ENCODE measurements at regions not wholly inside any gene's neighbourhood (a gene's known extent, or its start where the extent isn't known, plus 50 kb on each side); places are given as distances from the start of the nearest gene placed in this dataset.

DNA sequence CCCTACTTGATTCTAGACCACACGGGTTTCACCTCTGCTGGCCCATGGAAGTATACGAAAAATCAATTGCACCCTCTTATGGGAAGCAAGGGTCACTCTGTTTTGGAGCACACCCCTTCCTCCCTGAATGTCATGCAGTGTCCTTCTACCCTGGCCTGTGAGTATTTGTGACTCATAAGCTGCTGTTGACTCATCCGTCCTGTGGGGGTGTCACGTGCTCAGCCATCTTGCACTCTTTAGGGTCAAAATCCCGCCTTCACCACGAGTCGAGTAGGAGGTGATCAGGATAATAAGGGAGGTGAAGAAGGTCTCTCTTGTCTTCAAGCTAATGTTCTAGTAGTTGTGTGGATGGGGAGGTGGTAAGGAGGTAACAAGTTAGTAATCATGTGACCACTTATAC is 341.0 kb upstream of the EEF2KMT start:
- Histone ChIP-seq H3K27me3 (ENCODE audit: insufficient read depth, poor library complexity, severe bottlenecking) (no peaks in the 10 kb centered on the region), H3K4me3 (ENCODE audit: severe bottlenecking) (no peak overlapping the region), H3K27ac (ENCODE audit: poor library complexity, severe bottlenecking) (no peak overlapping the region), H3K36me3 (ENCODE audit: low read depth) (no peaks in the 10 kb centered on the region), H3K4me1 (ENCODE audit: insufficient read depth, poor library complexity, severe bottlenecking) (no peaks in the 10 kb centered on the region), H3K9me3 (ENCODE audit: severe bottlenecking) (no peaks in the 10 kb centered on the region)
- no peak for ATAC-seq (ENCODE audit: low read depth)
- DNase-seq (ENCODE audit: low spot score), result no peak
- TF ChIP-seq, protein P1, sequence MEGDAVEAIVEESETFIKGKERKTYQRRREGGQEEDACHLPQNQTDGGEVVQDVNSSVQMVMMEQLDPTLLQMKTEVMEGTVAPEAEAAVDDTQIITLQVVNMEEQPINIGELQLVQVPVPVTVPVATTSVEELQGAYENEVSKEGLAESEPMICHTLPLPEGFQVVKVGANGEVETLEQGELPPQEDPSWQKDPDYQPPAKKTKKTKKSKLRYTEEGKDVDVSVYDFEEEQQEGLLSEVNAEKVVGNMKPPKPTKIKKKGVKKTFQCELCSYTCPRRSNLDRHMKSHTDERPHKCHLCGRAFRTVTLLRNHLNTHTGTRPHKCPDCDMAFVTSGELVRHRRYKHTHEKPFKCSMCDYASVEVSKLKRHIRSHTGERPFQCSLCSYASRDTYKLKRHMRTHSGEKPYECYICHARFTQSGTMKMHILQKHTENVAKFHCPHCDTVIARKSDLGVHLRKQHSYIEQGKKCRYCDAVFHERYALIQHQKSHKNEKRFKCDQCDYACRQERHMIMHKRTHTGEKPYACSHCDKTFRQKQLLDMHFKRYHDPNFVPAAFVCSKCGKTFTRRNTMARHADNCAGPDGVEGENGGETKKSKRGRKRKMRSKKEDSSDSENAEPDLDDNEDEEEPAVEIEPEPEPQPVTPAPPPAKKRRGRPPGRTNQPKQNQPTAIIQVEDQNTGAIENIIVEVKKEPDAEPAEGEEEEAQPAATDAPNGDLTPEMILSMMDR (IDR thresholded peaks at IDR 0.05; ENCODE audit: poor library complexity, severe bottlenecking), result no peak

- H3K4me1 ChIP-seq (ENCODE audit: insufficient read depth, poor library complexity, severe bottlenecking), result no peaks in the 10 kb centered on the region
- no peak overlapping the region for H3K27ac ChIP-seq (ENCODE audit: poor library complexity, severe bottlenecking)
- H3K27me3 ChIP-seq (ENCODE audit: insufficient read depth, poor library complexity, severe bottlenecking), result no peaks in the 10 kb centered on the region
- DNase-seq (ENCODE audit: low spot score) (no peak), ATAC-seq (ENCODE audit: low read depth) (no peak)
- no peaks in the 10 kb centered on the region for H3K9me3 ChIP-seq (ENCODE audit: severe bottlenecking)
- no peak overlapping the region for H3K4me3 ChIP-seq (ENCODE audit: severe bottlenecking)
- TF ChIP-seq, protein P1 (IDR thresholded peaks at IDR 0.05; ENCODE audit: poor library complexity, severe bottlenecking), result no peak
- no peaks in the 10 kb centered on the region for H3K36me3 ChIP-seq (ENCODE audit: low read depth)
Measured at GRCh38 chr16:5433587-5433986, 336.0 kb upstream of the EEF2KMT start.

GRCh38 chr16:5432166-5432565 is 334.6 kb upstream of the EEF2KMT start:
- DNase-seq (ENCODE audit: low spot score) (no peak), ATAC-seq (ENCODE audit: low read depth) (no peak)
- no peaks in the 10 kb centered on the region for H3K4me1 ChIP-seq (ENCODE audit: insufficient read depth, poor library complexity, severe bottlenecking)
- no peaks in the 10 kb centered on the region for H3K36me3 ChIP-seq (ENCODE audit: low read depth)
- no peak overlapping the region for H3K4me3 ChIP-seq (ENCODE audit: severe bottlenecking)
- H3K9me3 ChIP-seq (ENCODE audit: severe bottlenecking), result no peaks in the 10 kb centered on the region
- no peaks in the 10 kb centered on the region for H3K27me3 ChIP-seq (ENCODE audit: insufficient read depth, poor library complexity, severe bottlenecking)
- TF ChIP-seq, protein P1 (IDR thresholded peaks at IDR 0.05; ENCODE audit: poor library complexity, severe bottlenecking), result no peak
- no peak overlapping the region for H3K27ac ChIP-seq (ENCODE audit: poor library complexity, severe bottlenecking)

- TF ChIP-seq, protein P1 (IDR thresholded peaks at IDR 0.05; ENCODE audit: poor library complexity, severe bottlenecking), result no peak
- no peak for DNase-seq (ENCODE audit: low spot score)
- Histone ChIP-seq H3K4me3 (ENCODE audit: severe bottlenecking) (no peak overlapping the region), H3K27ac (ENCODE audit: poor library complexity, severe bottlenecking) (no peak overlapping the region), H3K36me3 (ENCODE audit: low read depth) (no peaks in the 10 kb centered on the region), H3K9me3 (ENCODE audit: severe bottlenecking) (no peaks in the 10 kb centered on the region), H3K4me1 (ENCODE audit: insufficient read depth, poor library complexity, severe bottlenecking) (no peaks in the 10 kb centered on the region), H3K27me3 (ENCODE audit: insufficient read depth, poor library complexity, severe bottlenecking) (no peaks in the 10 kb centered on the region)
- no peak for ATAC-seq (ENCODE audit: low read depth)
Measured at GRCh38 chr16:5430598-5430997, 333.0 kb upstream of the EEF2KMT start.

GRCh38 chr16:5428932-5429331 is 331.3 kb upstream of the EEF2KMT start:
- no peak for DNase-seq (ENCODE audit: low spot score)
- H3K4me3 ChIP-seq (ENCODE audit: severe bottlenecking), result no peak overlapping the region
- TF ChIP-seq, protein P1 (IDR thresholded peaks at IDR 0.05; ENCODE audit: poor library complexity, severe bottlenecking), result no peak
- no peaks in the 10 kb centered on the region for H3K36me3 ChIP-seq (ENCODE audit: low read depth)
- H3K27ac ChIP-seq (ENCODE audit: poor library complexity, severe bottlenecking), result no peak overlapping the region
- H3K27me3 ChIP-seq (ENCODE audit: insufficient read depth, poor library complexity, severe bottlenecking), result no peaks in the 10 kb centered on the region
- H3K4me1 ChIP-seq (ENCODE audit: insufficient read depth, poor library complexity, severe bottlenecking), result no peaks in the 10 kb centered on the region
- no peaks in the 10 kb centered on the region for H3K9me3 ChIP-seq (ENCODE audit: severe bottlenecking)
- ATAC-seq (ENCODE audit: low read depth), result no peak; the same call in 2 of the 3 replicates
